HepG2 (cell line): ENCODE measurements at regions not wholly inside any gene's neighbourhood (a gene's known extent, or its start where the extent isn't known, plus 50 kb on each side); places are given as distances from the start of the nearest gene placed in this dataset.

Experiments used
- EP300 ChIP-seq, 3 experiments: sonication (generic) in 1 of 3; formaldehyde crosslinking in 1 of 3; IDR thresholded peaks; 2 replicates each; pipeline versions ENCODE4 v1.5.1 to v1.6.1; 2011 to 2020; ENCODE audit warnings: low read depth in 2 of 3, low read length in 2 of 3, borderline replicate concordance in 1 of 3, improper control_type of control experiment in 1 of 3, mild to moderate bottlenecking in 1 of 3, missing genetic modification reagents in 1 of 3, moderate library complexity in 1 of 3
- HMG20A ChIP-seq: IDR thresholded peaks from 2 replicates; pipeline ENCODE4 v1.6.1; 2016; ENCODE audit warnings: borderline replicate concordance
- MAFF ChIP-seq: IDR thresholded peaks from 2 replicates; pipeline ENCODE4 v1.6.1; 2011; ENCODE audit warnings: low read depth, low read length, improper control_type of control experiment
- NFE2L1 ChIP-seq: sonication (generic); formaldehyde crosslinking; IDR thresholded peaks from 2 replicates; pipeline ENCODE4 v1.4.0; 2020; ENCODE audit warnings: missing genetic modification reagents, mild to moderate bottlenecking, borderline replicate concordance
- POLR2AphosphoS5 ChIP-seq: IDR thresholded peaks from 2 replicates; pipeline ENCODE4 v1.6.1; 2012; ENCODE audit warnings: low read depth, low read length
- SALL2 ChIP-seq: sonication (generic); formaldehyde crosslinking; IDR thresholded peaks from 2 replicates; pipeline ENCODE4 v1.8.1; 2023; ENCODE audit warnings: mild to moderate bottlenecking, missing genetic modification reagents, inconsistent platforms
- USF2 ChIP-seq, 2 experiments: sonication (generic) in 1 of 2; formaldehyde crosslinking in 1 of 2; IDR thresholded peaks; 2 replicates each; pipeline versions ENCODE4 v1.5.1 to v1.6.1; 2011 to 2020; ENCODE audit warnings: borderline replicate concordance in 1 of 2, low read depth in 1 of 2, low read length in 1 of 2, mild to moderate bottlenecking in 1 of 2, missing genetic modification reagents in 1 of 2, moderate library complexity in 1 of 2
- ZNF329 ChIP-seq: sonication (generic); formaldehyde crosslinking; IDR thresholded peaks from 2 replicates; pipeline ENCODE4 v1.9.0; 2021; ENCODE audit warnings: low read depth, mild to moderate bottlenecking, missing genetic modification reagents
- ZNF431 ChIP-seq: sonication (generic); formaldehyde crosslinking; IDR thresholded peaks from 2 replicates; pipeline ENCODE4 v1.9.0; 2022; ENCODE audit warnings: missing genetic modification reagents, low read depth, mild to moderate bottlenecking, borderline replicate concordance
- ZNF782 ChIP-seq: sonication (generic); formaldehyde crosslinking; IDR thresholded peaks from 2 replicates; pipeline ENCODE4 v1.4.0; 2020; ENCODE audit warnings: missing genetic modification reagents, mild to moderate bottlenecking, borderline replicate concordance
- TF ChIP-seq, protein P1 (sequence below): sonication (generic); formaldehyde crosslinking; IDR thresholded peaks from 2 replicates; pipeline ENCODE4 v1.5.0; 2020; ENCODE audit warnings: missing genetic modification reagents, mild to moderate bottlenecking, borderline replicate concordance
- TF ChIP-seq, protein P2 (sequence below): sonication (generic); formaldehyde crosslinking; IDR thresholded peaks from 2 replicates; pipeline ENCODE4 v1.5.0; 2020; ENCODE audit warnings: missing genetic modification reagents
- TF ChIP-seq, protein P3 (sequence below): sonication (generic); formaldehyde crosslinking; IDR thresholded peaks from 2 replicates; pipeline ENCODE4 v1.5.0; 2020; ENCODE audit warnings: mild to moderate bottlenecking, missing genetic modification reagents, moderate library complexity

- no peak for TF ChIP-seq ZNF431 (CRISPR knock-in tag)
- TF ChIP-seq, protein P1, sequence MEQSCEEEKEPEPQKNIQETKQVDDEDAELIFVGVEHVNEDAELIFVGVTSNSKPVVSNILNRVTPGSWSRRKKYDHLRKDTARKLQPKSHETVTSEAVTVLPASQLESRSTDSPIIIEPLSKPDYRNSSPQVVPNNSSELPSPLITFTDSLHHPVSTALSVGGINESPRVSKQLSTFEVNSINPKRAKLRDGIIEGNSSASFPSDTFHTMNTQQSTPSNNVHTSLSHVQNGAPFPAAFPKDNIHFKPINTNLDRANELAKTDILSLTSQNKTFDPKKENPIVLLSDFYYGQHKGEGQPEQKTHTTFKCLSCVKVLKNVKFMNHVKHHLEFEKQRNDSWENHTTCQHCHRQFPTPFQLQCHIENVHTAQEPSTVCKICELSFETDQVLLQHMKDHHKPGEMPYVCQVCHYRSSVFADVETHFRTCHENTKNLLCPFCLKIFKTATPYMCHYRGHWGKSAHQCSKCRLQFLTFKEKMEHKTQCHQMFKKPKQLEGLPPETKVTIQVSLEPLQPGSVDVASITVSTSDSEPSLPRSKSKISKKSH (CRISPR knock-in tag), result no peak
- TF ChIP-seq EP300 (IDR thresholded peaks at IDR 0.05; ENCODE audit: low read depth in 2 of 2, low read length in 2 of 2), result no peak
- no peak for TF ChIP-seq EP300 (CRISPR knock-in tag; IDR thresholded peaks at IDR 0.05; ENCODE audit: borderline replicate concordance)
- TF ChIP-seq POLR2AphosphoS5, result no peak
- no peak for TF ChIP-seq HMG20A (CRISPR knock-in tag)
- TF ChIP-seq ZNF782 (CRISPR knock-in tag), result no peak
- no peak for TF ChIP-seq MAFF
- no peak for TF ChIP-seq ZNF329 (CRISPR knock-in tag)
- no peak for TF ChIP-seq SALL2 (CRISPR knock-in tag)
- TF ChIP-seq, protein P2, sequence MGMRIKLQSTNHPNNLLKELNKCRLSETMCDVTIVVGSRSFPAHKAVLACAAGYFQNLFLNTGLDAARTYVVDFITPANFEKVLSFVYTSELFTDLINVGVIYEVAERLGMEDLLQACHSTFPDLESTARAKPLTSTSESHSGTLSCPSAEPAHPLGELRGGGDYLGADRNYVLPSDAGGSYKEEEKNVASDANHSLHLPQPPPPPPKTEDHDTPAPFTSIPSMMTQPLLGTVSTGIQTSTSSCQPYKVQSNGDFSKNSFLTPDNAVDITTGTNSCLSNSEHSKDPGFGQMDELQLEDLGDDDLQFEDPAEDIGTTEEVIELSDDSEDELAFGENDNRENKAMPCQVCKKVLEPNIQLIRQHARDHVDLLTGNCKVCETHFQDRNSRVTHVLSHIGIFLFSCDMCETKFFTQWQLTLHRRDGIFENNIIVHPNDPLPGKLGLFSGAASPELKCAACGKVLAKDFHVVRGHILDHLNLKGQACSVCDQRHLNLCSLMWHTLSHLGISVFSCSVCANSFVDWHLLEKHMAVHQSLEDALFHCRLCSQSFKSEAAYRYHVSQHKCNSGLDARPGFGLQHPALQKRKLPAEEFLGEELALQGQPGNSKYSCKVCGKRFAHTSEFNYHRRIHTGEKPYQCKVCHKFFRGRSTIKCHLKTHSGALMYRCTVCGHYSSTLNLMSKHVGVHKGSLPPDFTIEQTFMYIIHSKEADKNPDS (CRISPR knock-in tag), result no peak
- TF ChIP-seq NFE2L1 (CRISPR knock-in tag), result no peak
- TF ChIP-seq USF2 (IDR thresholded peaks at IDR 0.05; ENCODE audit: low read depth, low read length), result no peak
- TF ChIP-seq USF2 (CRISPR knock-in tag; IDR thresholded peaks at IDR 0.05; ENCODE audit: borderline replicate concordance), result no peak
- TF ChIP-seq, protein P3, sequence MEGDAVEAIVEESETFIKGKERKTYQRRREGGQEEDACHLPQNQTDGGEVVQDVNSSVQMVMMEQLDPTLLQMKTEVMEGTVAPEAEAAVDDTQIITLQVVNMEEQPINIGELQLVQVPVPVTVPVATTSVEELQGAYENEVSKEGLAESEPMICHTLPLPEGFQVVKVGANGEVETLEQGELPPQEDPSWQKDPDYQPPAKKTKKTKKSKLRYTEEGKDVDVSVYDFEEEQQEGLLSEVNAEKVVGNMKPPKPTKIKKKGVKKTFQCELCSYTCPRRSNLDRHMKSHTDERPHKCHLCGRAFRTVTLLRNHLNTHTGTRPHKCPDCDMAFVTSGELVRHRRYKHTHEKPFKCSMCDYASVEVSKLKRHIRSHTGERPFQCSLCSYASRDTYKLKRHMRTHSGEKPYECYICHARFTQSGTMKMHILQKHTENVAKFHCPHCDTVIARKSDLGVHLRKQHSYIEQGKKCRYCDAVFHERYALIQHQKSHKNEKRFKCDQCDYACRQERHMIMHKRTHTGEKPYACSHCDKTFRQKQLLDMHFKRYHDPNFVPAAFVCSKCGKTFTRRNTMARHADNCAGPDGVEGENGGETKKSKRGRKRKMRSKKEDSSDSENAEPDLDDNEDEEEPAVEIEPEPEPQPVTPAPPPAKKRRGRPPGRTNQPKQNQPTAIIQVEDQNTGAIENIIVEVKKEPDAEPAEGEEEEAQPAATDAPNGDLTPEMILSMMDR, result no peak
Observed at GRCh38 chr2:15041429-15041837, 408.9 kb downstream of the LRATD1 start.
